PC-3 (cell line): ENCODE measurements at regions not wholly inside any gene's neighbourhood (a gene's known extent, or its start where the extent isn't known, plus 50 kb on each side); places are given as distances from the start of the nearest gene placed in this dataset.

Experiments
- ATAC-seq: fragments of 200-7000 bp; cut with Tn5 transposase; 2 replicates; pipeline ENCODE4 v1.9.1; 2020; ENCODE audit warnings: mild to moderate bottlenecking, moderate library complexity
- BruUV-seq: library from RNA; stranded (reverse); fragments of 400-500 nt; replicated peaks from 2 replicates; lab custom pipeline; 2021; lab: Mats Ljungman, UMichigan
- CTCF ChIA-PET: fragments of 300-600 bp; sonication (Branson Sonifier 250); formaldehyde crosslinking; loops from one replicate; lab custom pipeline; 2022; ENCODE audit warnings: antibody characterized with exemption; lab: Charles Lee
- POLR2A ChIA-PET: fragments of 300-600 bp; sonication (Branson Sonifier 250); formaldehyde crosslinking; loops from one replicate; lab custom pipeline; 2022; ENCODE audit warnings: antibody characterized with exemption; ENCODE audit not compliant: unreplicated experiment; lab: Charles Lee
- DNase-seq: peaks from one replicate; pipeline ENCODE4 v3.0.0-alpha.2; 2015
- H2AFZ ChIP-seq: fragments of 300-600 bp; sonication (generic); 2 replicates; pipeline ENCODE4 v1.6.0; 2016; ENCODE audit warnings: antibody characterized with exemption, low read length
- H3F3A ChIP-seq: fragments of 300-600 bp; sonication (generic); one replicate; pipeline ENCODE4 v1.6.0; 2017; ENCODE audit warnings: antibody characterized with exemption, low read length, control low read depth, mild to moderate bottlenecking; ENCODE audit not compliant: unreplicated experiment
- H3K27ac ChIP-seq: fragments of 300-600 bp; sonication (generic); 2 replicates; pipeline ENCODE4 v1.5.1; 2016; ENCODE audit warnings: mild to moderate bottlenecking, low read length
- H3K27me3 ChIP-seq: fragments of 300-600 bp; sonication (generic); 2 replicates; pipeline ENCODE4 v1.6.1; 2016; ENCODE audit warnings: low read length, mixed read lengths
- H3K36me3 ChIP-seq: fragments of 300-600 bp; sonication (generic); 2 replicates; pipeline ENCODE4 v1.6.1; 2016; ENCODE audit warnings: low read depth, mixed run types, low read length, mixed read lengths
- H3K4me1 ChIP-seq: fragments of 300-600 bp; sonication (generic); 2 replicates; pipeline ENCODE4 v1.5.1; 2016; ENCODE audit warnings: low read length; ENCODE audit not compliant: insufficient read depth
- H3K4me2 ChIP-seq: fragments of 300-600 bp; sonication (generic); 2 replicates; pipeline ENCODE4 v1.6.0; 2016; ENCODE audit warnings: low read length
- H3K4me3 ChIP-seq: fragments of 300-600 bp; sonication (generic); 2 replicates; pipeline ENCODE4 v1.5.1; 2016; ENCODE audit warnings: mild to moderate bottlenecking, low read length, mixed read lengths
- H3K79me2 ChIP-seq: fragments of 300-600 bp; sonication (generic); 2 replicates; pipeline ENCODE4 v1.6.1; 2017; ENCODE audit warnings: low read length, mixed read lengths
- H3K9ac ChIP-seq: fragments of 300-600 bp; sonication (generic); 2 replicates; pipeline ENCODE4 v1.6.0; 2016; ENCODE audit warnings: mild to moderate bottlenecking, low read length
- H3K9me2 ChIP-seq: fragments of 300-600 bp; sonication (generic); replicated peaks from 2 replicates; pipeline ENCODE4 v1.6.1; 2016; ENCODE audit warnings: mixed run types, low read length, mixed read lengths
- H3K9me3 ChIP-seq: fragments of 300-600 bp; sonication (generic); 2 replicates; pipeline ENCODE4 v1.6.1; 2016; ENCODE audit warnings: low read length, mixed read lengths
- H4K20me1 ChIP-seq: fragments of 300-600 bp; sonication (generic); 2 replicates; pipeline ENCODE4 v1.6.1; 2016; ENCODE audit warnings: low read length, mixed read lengths
- CTCF ChIP-seq: fragments of 300-600 bp; sonication (generic); conservative IDR thresholded peaks from 2 replicates; pipeline ENCODE4 v1.5.1; 2017; ENCODE audit warnings: antibody characterized with exemption, low read depth, mild to moderate bottlenecking, low read length
- EZH2 ChIP-seq: fragments of 300-600 bp; sonication (generic); IDR thresholded peaks from one replicate; pipeline ENCODE4 v1.6.1; 2017; ENCODE audit warnings: antibody characterized with exemption, mild to moderate bottlenecking, low read length; ENCODE audit not compliant: unreplicated experiment
- EZH2phosphoT487 ChIP-seq: fragments of 300-600 bp; sonication (generic); IDR thresholded peaks from 2 replicates; pipeline ENCODE4 v1.6.1; 2018; ENCODE audit warnings: mild to moderate bottlenecking, antibody characterized with exemption, low read length, borderline replicate concordance
- intact Hi-C: fragments of 100-400 bp; cut with micrococcal nuclease; formaldehyde crosslinking; loops from 2 replicates; pipeline ENCODE4 v1.9.0; 2023

DNA sequence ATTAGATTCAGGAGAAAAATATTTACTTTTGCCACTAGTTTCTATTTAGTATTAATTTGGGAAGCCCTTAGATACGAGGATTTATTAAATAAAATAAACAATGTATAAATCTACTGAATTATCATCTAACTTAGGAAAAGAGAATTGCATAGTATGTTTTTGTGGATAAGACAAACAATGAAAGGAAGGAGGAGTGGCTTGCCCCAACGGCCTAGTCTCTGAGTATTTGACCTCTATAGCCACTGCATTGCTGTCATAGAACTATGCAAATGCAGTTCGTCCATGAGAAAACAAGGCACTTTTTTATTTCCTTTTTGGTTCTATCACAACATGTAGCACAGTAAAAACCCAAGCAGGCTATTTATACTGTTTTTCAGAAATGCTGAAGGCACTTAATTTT, 321.2 kb upstream of the CCNH start:
- H3K27me3 ChIP-seq = no peaks in the 10 kb centered on the region
- no peak for DNase-seq
- H3K4me1 ChIP-seq = no peaks in the 10 kb centered on the region
- no peak overlapping the region for H3K4me3 ChIP-seq
- no peak for TF ChIP-seq CTCF
- no peak for TF ChIP-seq EZH2
- no peaks in the 10 kb centered on the region for H3K9me2 ChIP-seq
- H3F3A ChIP-seq = no peaks in the 10 kb centered on the region
- ATAC-seq = no peak
- no peaks in the 10 kb centered on the region for H3K9me3 ChIP-seq
- H3K4me2 ChIP-seq = no peak overlapping the region
- H3K36me3 ChIP-seq = no peaks in the 10 kb centered on the region
- no peak overlapping the region for H2AFZ ChIP-seq
- H3K27ac ChIP-seq = no peak overlapping the region
- no peaks in the 10 kb centered on the region for H4K20me1 ChIP-seq
- no peaks in the 10 kb centered on the region for H3K79me2 ChIP-seq
- ChIA-PET CTCF (no interaction called here), POLR2A (no interaction called here)
- BruUV-seq = no TSS peak
- intact Hi-C loops = no loop called here
- no peak overlapping the region for H3K9ac ChIP-seq

DNA sequence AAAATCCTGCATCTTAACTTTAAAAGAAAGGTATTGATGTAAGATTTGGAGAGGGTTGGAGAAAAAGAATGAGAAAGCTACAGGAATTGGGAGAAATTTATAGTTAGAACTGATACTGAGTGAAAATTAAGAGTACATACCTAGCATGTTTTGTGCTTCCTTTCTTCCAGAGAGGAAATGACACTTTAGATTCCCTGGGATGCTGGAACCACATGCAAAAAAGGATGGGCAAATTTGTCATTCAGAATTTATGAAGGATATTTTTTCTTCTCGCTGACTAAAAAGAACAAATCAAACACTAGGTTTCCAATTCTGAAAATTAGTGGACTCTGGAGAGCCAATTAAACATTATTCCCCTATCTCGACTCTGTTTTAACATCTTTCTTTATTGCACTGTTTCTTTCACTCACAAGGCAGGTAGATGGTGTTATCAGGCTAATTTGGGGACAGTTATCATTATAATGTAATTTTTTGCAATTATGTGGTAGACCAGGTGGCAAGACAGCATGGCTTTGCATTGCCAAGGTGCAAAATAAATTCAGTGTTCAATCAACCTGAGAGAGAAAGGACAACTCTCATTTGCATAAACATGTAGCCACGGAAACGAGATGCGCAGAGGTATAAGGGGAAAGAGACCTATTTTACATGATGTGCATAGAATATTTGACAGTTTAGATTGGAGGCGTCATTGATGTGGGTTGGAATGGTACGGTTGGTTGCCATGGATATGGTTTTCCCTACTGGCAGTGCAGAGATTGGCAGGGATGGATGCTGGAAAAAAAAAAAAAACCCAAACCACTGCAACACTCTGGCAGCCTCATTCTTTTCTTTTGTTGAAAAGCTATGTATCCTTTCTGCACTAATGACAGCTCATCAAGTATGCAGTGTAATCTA, 320.4 kb upstream of the CCNH start:
- H3K4me2 ChIP-seq = no peak overlapping the region
- H3K9me3 ChIP-seq = no peaks in the 10 kb centered on the region
- DNase-seq (no peak), ATAC-seq (no peak)
- no peak overlapping the region for H3K27ac ChIP-seq
- no peaks in the 10 kb centered on the region for H3K79me2 ChIP-seq
- TF ChIP-seq EZH2phosphoT487 = no peak
- no peak for TF ChIP-seq CTCF
- no peak for TF ChIP-seq EZH2
- no peak overlapping the region for H3K9ac ChIP-seq
- H3K27me3 ChIP-seq = no peaks in the 10 kb centered on the region
- POLR2A ChIA-PET = no interaction called here
- no peaks in the 10 kb centered on the region for H3K36me3 ChIP-seq
- H3K9me2 ChIP-seq = no peaks in the 10 kb centered on the region
- CTCF ChIA-PET = no interaction called here
- no peaks in the 10 kb centered on the region for H4K20me1 ChIP-seq
- no peak overlapping the region for H2AFZ ChIP-seq
- no peak overlapping the region for H3K4me3 ChIP-seq
- intact Hi-C loops = no loop called here
- no peaks in the 10 kb centered on the region for H3F3A ChIP-seq
- no TSS peak for BruUV-seq
- H3K4me1 ChIP-seq = no peaks in the 10 kb centered on the region

GRCh38 chr5:87729781-87730180, 317.1 kb upstream of the CCNH start:
- ChIA-PET POLR2A (no interaction called here), CTCF (no interaction called here)
- Histone ChIP-seq H3F3A (no peaks in the 10 kb centered on the region), H3K9me2 (no peaks in the 10 kb centered on the region), H3K27me3 (no peaks in the 10 kb centered on the region), H3K79me2 (no peaks in the 10 kb centered on the region), H4K20me1 (no peaks in the 10 kb centered on the region), H3K4me3 (no peak overlapping the region), H3K9ac (no peak overlapping the region), H3K27ac (no peak overlapping the region), H3K4me2 (no peak overlapping the region), H3K4me1 (no peaks in the 10 kb centered on the region), H2AFZ (no peak overlapping the region), H3K36me3 (no peaks in the 10 kb centered on the region), H3K9me3 (no peaks in the 10 kb centered on the region)
- TF ChIP-seq EZH2 = no peak
- TF ChIP-seq EZH2phosphoT487 = no peak
- TF ChIP-seq CTCF = no peak
- no peak for ATAC-seq
- BruUV-seq = no TSS peak
- intact Hi-C loops = no loop called here
- no peak for DNase-seq
